ENCODE measurements at regions not wholly inside any gene's neighbourhood (a gene's known extent, or its start where the extent isn't known, plus 50 kb on each side); places are given as distances from the start of the nearest gene placed in this dataset.
A peak's percentile ranks its signal among the peaks of the same experiment; 100 is the strongest.

DNA sequence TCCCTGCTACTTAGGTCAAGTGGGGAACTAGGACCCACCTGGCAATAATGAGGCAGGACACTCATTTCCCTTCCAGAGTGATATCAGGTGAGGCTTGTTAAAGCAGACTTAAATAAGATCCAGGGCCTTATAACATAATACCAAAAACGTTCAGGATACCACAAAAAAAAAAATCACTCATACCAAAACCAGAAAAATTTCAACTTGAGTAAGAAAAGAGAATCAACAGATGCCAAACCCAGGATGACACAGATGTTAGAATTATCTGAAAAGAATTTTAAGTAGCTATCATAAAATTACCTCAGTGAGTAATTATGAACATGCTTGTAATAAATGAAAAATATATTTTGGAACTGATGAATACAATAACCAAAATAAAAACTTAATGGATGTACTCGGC lies 255.6 kb upstream of the OSR1 start:
- H3K9me3 ChIP-seq: peaks cover 0 to 30% (median 0%) of the 10 kb centered on the region in 3 donors
- no peak overlapping the region for H3K4me3 ChIP-seq
- H3K27ac ChIP-seq: no peak overlapping the region
- H3K4me1 ChIP-seq: no peaks in the 10 kb centered on the region
- TF ChIP-seq POLR2AphosphoS5 (IDR thresholded peaks at IDR 0.05): no peak
- TF ChIP-seq, protein P1, sequence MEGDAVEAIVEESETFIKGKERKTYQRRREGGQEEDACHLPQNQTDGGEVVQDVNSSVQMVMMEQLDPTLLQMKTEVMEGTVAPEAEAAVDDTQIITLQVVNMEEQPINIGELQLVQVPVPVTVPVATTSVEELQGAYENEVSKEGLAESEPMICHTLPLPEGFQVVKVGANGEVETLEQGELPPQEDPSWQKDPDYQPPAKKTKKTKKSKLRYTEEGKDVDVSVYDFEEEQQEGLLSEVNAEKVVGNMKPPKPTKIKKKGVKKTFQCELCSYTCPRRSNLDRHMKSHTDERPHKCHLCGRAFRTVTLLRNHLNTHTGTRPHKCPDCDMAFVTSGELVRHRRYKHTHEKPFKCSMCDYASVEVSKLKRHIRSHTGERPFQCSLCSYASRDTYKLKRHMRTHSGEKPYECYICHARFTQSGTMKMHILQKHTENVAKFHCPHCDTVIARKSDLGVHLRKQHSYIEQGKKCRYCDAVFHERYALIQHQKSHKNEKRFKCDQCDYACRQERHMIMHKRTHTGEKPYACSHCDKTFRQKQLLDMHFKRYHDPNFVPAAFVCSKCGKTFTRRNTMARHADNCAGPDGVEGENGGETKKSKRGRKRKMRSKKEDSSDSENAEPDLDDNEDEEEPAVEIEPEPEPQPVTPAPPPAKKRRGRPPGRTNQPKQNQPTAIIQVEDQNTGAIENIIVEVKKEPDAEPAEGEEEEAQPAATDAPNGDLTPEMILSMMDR (IDR thresholded peaks at IDR 0.05): no peak
- TF ChIP-seq POLR2A (IDR thresholded peaks at IDR 0.05): no peak
- no peak for TF ChIP-seq EP300 (IDR thresholded peaks at IDR 0.05)
- no peaks in the 10 kb centered on the region for H3K27me3 ChIP-seq
- 0 to 30% methylated on average over 1 to 2 of the region's 2 CpGs for WGBS, 2 donors (ENCODE audit: low coverage in 1 of 2)
- no peaks in the 10 kb centered on the region for H3K36me3 ChIP-seq
- ATAC-seq: no peak

GRCh38 chr2:19611491-19612332 lies 253.3 kb upstream of the OSR1 start:
- H3K9me3 ChIP-seq: peaks cover 0 to 13% (median 0%) of the 10 kb centered on the region in 3 donors
- H3K4me3 ChIP-seq: no peak overlapping the region
- no peaks in the 10 kb centered on the region for H3K36me3 ChIP-seq
- TF ChIP-seq, protein P1 (IDR thresholded peaks at IDR 0.05): no peak
- TF ChIP-seq POLR2AphosphoS5 (IDR thresholded peaks at IDR 0.05) (no peak), POLR2A (IDR thresholded peaks at IDR 0.05) (no peak), EP300 (IDR thresholded peaks at IDR 0.05) (no peak)
- H3K27me3 ChIP-seq: no peaks in the 10 kb centered on the region
- no peaks in the 10 kb centered on the region for H3K4me1 ChIP-seq
- H3K27ac ChIP-seq: no peak overlapping the region
- 94 to 100% methylated on average over 3 of the region's 4 CpGs for WGBS, 2 donors (ENCODE audit: low coverage in 1 of 2)
- ATAC-seq: no peak

- Histone ChIP-seq H3K27ac (no peak overlapping the region), H3K27me3 (no peaks in the 10 kb centered on the region), H3K36me3 (no peaks in the 10 kb centered on the region), H3K4me3 (no peak overlapping the region), H3K4me1 (no peaks in the 10 kb centered on the region), H3K9me3 (no peaks in the 10 kb centered on the region)
- TF ChIP-seq POLR2A (IDR thresholded peaks at IDR 0.05) (no peak), POLR2AphosphoS5 (IDR thresholded peaks at IDR 0.05) (no peak), EP300 (IDR thresholded peaks at IDR 0.05) (no peak)
- TF ChIP-seq, protein P1 (IDR thresholded peaks at IDR 0.05): no peak
- ATAC-seq: no peak
- WGBS, 2 donors (ENCODE audit: low coverage in 1 of 2): 58 to 86% methylated on average over 3 to 5 of the region's 6 CpGs
Measured at GRCh38 chr2:19609266-19609665, 250.8 kb upstream of the OSR1 start.

GRCh38 chr2:19607931-19608771 lies 249.7 kb upstream of the OSR1 start:
- TF ChIP-seq POLR2A (IDR thresholded peaks at IDR 0.05): no peak
- TF ChIP-seq EP300 (IDR thresholded peaks at IDR 0.05): no peak
- Histone ChIP-seq H3K27me3 (no peaks in the 10 kb centered on the region), H3K27ac (no peak overlapping the region), H3K4me3 (no peak overlapping the region), H3K4me1 (no peaks in the 10 kb centered on the region), H3K9me3 (no peaks in the 10 kb centered on the region), H3K36me3 (no peaks in the 10 kb centered on the region)
- 49 to 51% methylated on average over 4 of the region's 4 CpGs for WGBS, 2 donors (ENCODE audit: low coverage in 1 of 2)
- ATAC-seq: peak; percentile 67

DNA sequence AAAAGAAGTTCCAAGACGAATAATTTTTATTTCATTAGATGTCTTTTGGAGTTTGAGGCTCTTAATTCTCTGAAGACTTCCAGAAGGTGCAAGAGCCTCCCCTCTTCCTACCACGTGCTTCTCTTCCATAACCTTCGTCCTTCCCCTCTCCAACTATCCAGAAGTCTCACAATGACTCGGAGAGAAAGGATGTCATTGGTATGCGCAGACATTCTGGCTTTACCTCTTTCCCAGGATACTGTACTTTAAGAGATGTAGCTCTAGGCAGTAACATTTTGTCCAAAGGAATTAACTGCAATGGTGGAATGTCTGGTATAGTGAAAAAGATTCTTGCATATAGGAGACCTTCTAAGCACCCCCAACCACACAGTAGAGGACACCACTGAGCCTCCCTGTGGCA lies 249.0 kb upstream of the OSR1 start:
- WGBS, 2 donors (ENCODE audit: low coverage in 1 of 2): 64 to 67% methylated on average over 3 to 5 of the region's 5 CpGs
- no peaks in the 10 kb centered on the region for H3K36me3 ChIP-seq
- no peak overlapping the region for H3K27ac ChIP-seq
- H3K4me3 ChIP-seq: no peak overlapping the region
- no peaks in the 10 kb centered on the region for H3K9me3 ChIP-seq
- TF ChIP-seq POLR2AphosphoS5 (IDR thresholded peaks at IDR 0.05): no peak
- no peak for TF ChIP-seq POLR2A (IDR thresholded peaks at IDR 0.05)
- TF ChIP-seq EP300 (IDR thresholded peaks at IDR 0.05): no peak
- TF ChIP-seq, protein P1 (IDR thresholded peaks at IDR 0.05): no peak
- H3K4me1 ChIP-seq: no peaks in the 10 kb centered on the region
- H3K27me3 ChIP-seq: no peaks in the 10 kb centered on the region
- ATAC-seq: no peak
